PC-3 (cell line): ENCODE measurements at regions not wholly inside any gene's neighbourhood (a gene's known extent, or its start where the extent isn't known, plus 50 kb on each side); places are given as distances from the start of the nearest gene placed in this dataset.

Source experiments
- ATAC-seq: fragments of 200-7000 bp; cut with Tn5 transposase; 2 replicates; pipeline ENCODE4 v1.9.1; 2020; ENCODE audit warnings: mild to moderate bottlenecking, moderate library complexity
- BruUV-seq: library from RNA; stranded (reverse); fragments of 400-500 nt; replicated peaks from 2 replicates; lab custom pipeline; 2021; lab: Mats Ljungman, UMichigan
- CTCF ChIA-PET: fragments of 300-600 bp; sonication (Branson Sonifier 250); formaldehyde crosslinking; loops from one replicate; lab custom pipeline; 2022; ENCODE audit warnings: antibody characterized with exemption; lab: Charles Lee
- POLR2A ChIA-PET: fragments of 300-600 bp; sonication (Branson Sonifier 250); formaldehyde crosslinking; loops from one replicate; lab custom pipeline; 2022; ENCODE audit warnings: antibody characterized with exemption; ENCODE audit not compliant: unreplicated experiment; lab: Charles Lee
- DNase-seq: peaks from one replicate; pipeline ENCODE4 v3.0.0-alpha.2; 2015
- H2AFZ ChIP-seq: fragments of 300-600 bp; sonication (generic); 2 replicates; pipeline ENCODE4 v1.6.0; 2016; ENCODE audit warnings: antibody characterized with exemption, low read length
- H3F3A ChIP-seq: fragments of 300-600 bp; sonication (generic); one replicate; pipeline ENCODE4 v1.6.0; 2017; ENCODE audit warnings: antibody characterized with exemption, low read length, control low read depth, mild to moderate bottlenecking; ENCODE audit not compliant: unreplicated experiment
- H3K27ac ChIP-seq: fragments of 300-600 bp; sonication (generic); 2 replicates; pipeline ENCODE4 v1.5.1; 2016; ENCODE audit warnings: mild to moderate bottlenecking, low read length
- H3K27me3 ChIP-seq: fragments of 300-600 bp; sonication (generic); 2 replicates; pipeline ENCODE4 v1.6.1; 2016; ENCODE audit warnings: low read length, mixed read lengths
- H3K36me3 ChIP-seq: fragments of 300-600 bp; sonication (generic); 2 replicates; pipeline ENCODE4 v1.6.1; 2016; ENCODE audit warnings: low read depth, mixed run types, low read length, mixed read lengths
- H3K4me1 ChIP-seq: fragments of 300-600 bp; sonication (generic); 2 replicates; pipeline ENCODE4 v1.5.1; 2016; ENCODE audit warnings: low read length; ENCODE audit not compliant: insufficient read depth
- H3K4me2 ChIP-seq: fragments of 300-600 bp; sonication (generic); 2 replicates; pipeline ENCODE4 v1.6.0; 2016; ENCODE audit warnings: low read length
- H3K4me3 ChIP-seq: fragments of 300-600 bp; sonication (generic); 2 replicates; pipeline ENCODE4 v1.5.1; 2016; ENCODE audit warnings: mild to moderate bottlenecking, low read length, mixed read lengths
- H3K79me2 ChIP-seq: fragments of 300-600 bp; sonication (generic); 2 replicates; pipeline ENCODE4 v1.6.1; 2017; ENCODE audit warnings: low read length, mixed read lengths
- H3K9ac ChIP-seq: fragments of 300-600 bp; sonication (generic); 2 replicates; pipeline ENCODE4 v1.6.0; 2016; ENCODE audit warnings: mild to moderate bottlenecking, low read length
- H3K9me2 ChIP-seq: fragments of 300-600 bp; sonication (generic); replicated peaks from 2 replicates; pipeline ENCODE4 v1.6.1; 2016; ENCODE audit warnings: mixed run types, low read length, mixed read lengths
- H3K9me3 ChIP-seq: fragments of 300-600 bp; sonication (generic); 2 replicates; pipeline ENCODE4 v1.6.1; 2016; ENCODE audit warnings: low read length, mixed read lengths
- H4K20me1 ChIP-seq: fragments of 300-600 bp; sonication (generic); 2 replicates; pipeline ENCODE4 v1.6.1; 2016; ENCODE audit warnings: low read length, mixed read lengths
- CTCF ChIP-seq: fragments of 300-600 bp; sonication (generic); conservative IDR thresholded peaks from 2 replicates; pipeline ENCODE4 v1.5.1; 2017; ENCODE audit warnings: antibody characterized with exemption, low read depth, mild to moderate bottlenecking, low read length
- EZH2 ChIP-seq: fragments of 300-600 bp; sonication (generic); IDR thresholded peaks from one replicate; pipeline ENCODE4 v1.6.1; 2017; ENCODE audit warnings: antibody characterized with exemption, mild to moderate bottlenecking, low read length; ENCODE audit not compliant: unreplicated experiment
- EZH2phosphoT487 ChIP-seq: fragments of 300-600 bp; sonication (generic); IDR thresholded peaks from 2 replicates; pipeline ENCODE4 v1.6.1; 2018; ENCODE audit warnings: mild to moderate bottlenecking, antibody characterized with exemption, low read length, borderline replicate concordance
- intact Hi-C: fragments of 100-400 bp; cut with micrococcal nuclease; formaldehyde crosslinking; loops from 2 replicates; pipeline ENCODE4 v1.9.0; 2023

GRCh38 chr16:87218281-87219055 lies 98.7 kb downstream of the C16orf95 start:
- Histone ChIP-seq H4K20me1 (no peaks in the 10 kb centered on the region), H3K79me2 (no peaks in the 10 kb centered on the region), H3K27me3 (no peaks in the 10 kb centered on the region), H3K9me3 (no peaks in the 10 kb centered on the region), H2AFZ (no peak overlapping the region), H3K9me2 (no peaks in the 10 kb centered on the region), H3K4me1 (0 out of 2 replicates have a peak, but pooled peaks cover 3% of the 10 kb centered on the region), H3K27ac (no peak overlapping the region), H3K4me3 (no peak overlapping the region), H3K36me3 (no peaks in the 10 kb centered on the region), H3F3A (no peaks in the 10 kb centered on the region), H3K4me2 (no peak overlapping the region), H3K9ac (no peak overlapping the region)
- no peak for ATAC-seq
- intact Hi-C loops, result no loop called here
- CTCF ChIA-PET, result no interaction called here
- TF ChIP-seq EZH2phosphoT487 (no peak), CTCF (no peak), EZH2 (no peak)
- BruUV-seq, result no TSS peak
- no peak for DNase-seq
- POLR2A ChIA-PET, result no interaction called here

GRCh38 chr16:87219287-87219909 lies 97.8 kb downstream of the C16orf95 start:
- H3K4me3 ChIP-seq, result no peak overlapping the region
- intact Hi-C loops, result no loop called here
- H3K9ac ChIP-seq, result no peak overlapping the region
- no peaks in the 10 kb centered on the region for H3K27me3 ChIP-seq
- ChIA-PET CTCF (no interaction called here), POLR2A (no interaction called here)
- H3K36me3 ChIP-seq, result no peaks in the 10 kb centered on the region
- no peak overlapping the region for H2AFZ ChIP-seq
- no TSS peak for BruUV-seq
- H3K4me1 ChIP-seq, result 0 out of 2 replicates have a peak, but pooled peaks cover 3% of the 10 kb centered on the region
- no peak for ATAC-seq
- H3K79me2 ChIP-seq, result no peaks in the 10 kb centered on the region
- no peak for TF ChIP-seq EZH2phosphoT487
- TF ChIP-seq EZH2, result no peak
- TF ChIP-seq CTCF, result no peak
- H3K27ac ChIP-seq, result no peak overlapping the region
- H4K20me1 ChIP-seq, result no peaks in the 10 kb centered on the region
- no peak for DNase-seq
- no peak overlapping the region for H3K4me2 ChIP-seq
- H3F3A ChIP-seq, result no peaks in the 10 kb centered on the region
- H3K9me2 ChIP-seq, result no peaks in the 10 kb centered on the region
- H3K9me3 ChIP-seq, result no peaks in the 10 kb centered on the region

GRCh38 chr16:87221633-87222032 lies 95.6 kb downstream of the C16orf95 start:
- Histone ChIP-seq H3K36me3 (no peaks in the 10 kb centered on the region), H3K27me3 (no peaks in the 10 kb centered on the region), H3K4me2 (no peak overlapping the region), H3K27ac (no peak overlapping the region), H3K9ac (no peak overlapping the region), H3K9me2 (no peaks in the 10 kb centered on the region), H3K79me2 (no peaks in the 10 kb centered on the region), H2AFZ (no peak overlapping the region), H3F3A (no peaks in the 10 kb centered on the region), H4K20me1 (no peaks in the 10 kb centered on the region), H3K9me3 (no peaks in the 10 kb centered on the region), H3K4me1 (0 out of 2 replicates have a peak, but pooled peaks cover under 1% of the 10 kb centered on the region), H3K4me3 (no peak overlapping the region)
- ChIA-PET POLR2A (no interaction called here), CTCF (no interaction called here)
- BruUV-seq, result no TSS peak
- ATAC-seq, result no peak
- intact Hi-C loops, result no loop called here
- no peak for DNase-seq
- TF ChIP-seq CTCF, result no peak
- no peak for TF ChIP-seq EZH2phosphoT487
- TF ChIP-seq EZH2, result no peak
